ENCODE measurements at regions not wholly inside any gene's neighbourhood (a gene's known extent, or its start where the extent isn't known, plus 50 kb on each side); places are given as distances from the start of the nearest gene placed in this dataset.

DNA sequence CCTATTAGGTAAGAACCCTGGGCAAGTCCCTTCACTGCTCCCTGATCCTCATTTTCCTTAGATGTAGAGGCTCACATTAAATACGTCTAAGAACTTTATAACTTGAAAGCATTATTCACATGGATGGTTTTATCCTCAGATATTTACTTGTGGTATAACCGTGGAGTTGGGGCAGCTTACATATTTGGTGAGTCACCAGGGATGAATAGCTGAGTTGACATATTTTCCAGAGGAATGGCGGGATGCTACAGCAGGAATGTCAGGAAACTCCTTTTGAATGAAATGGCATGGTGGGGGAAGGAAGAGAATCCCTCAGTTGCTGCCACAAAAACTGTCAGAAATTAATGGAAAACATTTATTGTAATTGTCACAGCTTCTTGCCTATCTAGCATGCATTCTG is 165.3 kb upstream of the RPS6KA3 start:
- H3K36me3 ChIP-seq (ENCODE audit: low read depth, missing control alignments), result no peaks in the 10 kb centered on the region
- no peaks in the 10 kb centered on the region for H3K9me3 ChIP-seq
- H3K27me3 ChIP-seq, result no peaks in the 10 kb centered on the region
- no peaks in the 10 kb centered on the region for H3K4me1 ChIP-seq
- 81 to 88% methylated on average over 3 of the region's 3 CpGs for WGBS, 2 donors
- intact Hi-C loops (cut with DNase I; ENCODE audit: low total_unique reads), result no loop called here
- H3K4me3 ChIP-seq, result no peak overlapping the region
- no peak for TF ChIP-seq POLR2A (IDR thresholded peaks at IDR 0.05)
- TF ChIP-seq, protein P1, sequence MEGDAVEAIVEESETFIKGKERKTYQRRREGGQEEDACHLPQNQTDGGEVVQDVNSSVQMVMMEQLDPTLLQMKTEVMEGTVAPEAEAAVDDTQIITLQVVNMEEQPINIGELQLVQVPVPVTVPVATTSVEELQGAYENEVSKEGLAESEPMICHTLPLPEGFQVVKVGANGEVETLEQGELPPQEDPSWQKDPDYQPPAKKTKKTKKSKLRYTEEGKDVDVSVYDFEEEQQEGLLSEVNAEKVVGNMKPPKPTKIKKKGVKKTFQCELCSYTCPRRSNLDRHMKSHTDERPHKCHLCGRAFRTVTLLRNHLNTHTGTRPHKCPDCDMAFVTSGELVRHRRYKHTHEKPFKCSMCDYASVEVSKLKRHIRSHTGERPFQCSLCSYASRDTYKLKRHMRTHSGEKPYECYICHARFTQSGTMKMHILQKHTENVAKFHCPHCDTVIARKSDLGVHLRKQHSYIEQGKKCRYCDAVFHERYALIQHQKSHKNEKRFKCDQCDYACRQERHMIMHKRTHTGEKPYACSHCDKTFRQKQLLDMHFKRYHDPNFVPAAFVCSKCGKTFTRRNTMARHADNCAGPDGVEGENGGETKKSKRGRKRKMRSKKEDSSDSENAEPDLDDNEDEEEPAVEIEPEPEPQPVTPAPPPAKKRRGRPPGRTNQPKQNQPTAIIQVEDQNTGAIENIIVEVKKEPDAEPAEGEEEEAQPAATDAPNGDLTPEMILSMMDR (IDR thresholded peaks at IDR 0.05), result no peak
- DNase-seq, result no peak
- H3K27ac ChIP-seq, result no peak overlapping the region

DNA sequence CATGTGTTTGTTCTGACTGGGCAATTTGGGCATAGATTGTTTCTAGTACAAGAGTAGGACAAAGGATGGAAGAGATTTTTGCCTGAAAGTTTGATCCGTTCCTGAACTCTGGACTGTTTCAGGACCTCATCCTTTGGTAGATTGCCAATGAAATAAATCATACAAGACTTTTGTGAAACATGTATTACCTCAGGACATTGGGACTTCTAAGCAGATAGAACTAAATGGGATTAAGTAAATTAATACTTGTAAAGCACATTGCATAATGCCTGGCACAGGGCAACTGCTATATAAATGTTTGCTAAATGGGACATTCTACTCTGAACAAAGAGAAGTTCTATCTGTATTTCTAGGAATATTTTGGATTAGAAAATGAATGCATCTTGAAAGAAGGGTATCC is 164.8 kb upstream of the RPS6KA3 start:
- WGBS, 2 donors, result 85 to 88% methylated on average over 1 of the region's 1 CpG
- no peak for TF ChIP-seq POLR2A (IDR thresholded peaks at IDR 0.05)
- TF ChIP-seq, protein P1 (IDR thresholded peaks at IDR 0.05), result no peak
- Histone ChIP-seq H3K9me3 (no peaks in the 10 kb centered on the region), H3K4me1 (no peaks in the 10 kb centered on the region), H3K4me3 (no peak overlapping the region), H3K27ac (no peak overlapping the region), H3K36me3 (ENCODE audit: low read depth, missing control alignments) (no peaks in the 10 kb centered on the region), H3K27me3 (no peaks in the 10 kb centered on the region)
- DNase-seq, result no peak
- intact Hi-C loops (cut with DNase I; ENCODE audit: low total_unique reads), result no loop called here

DNA sequence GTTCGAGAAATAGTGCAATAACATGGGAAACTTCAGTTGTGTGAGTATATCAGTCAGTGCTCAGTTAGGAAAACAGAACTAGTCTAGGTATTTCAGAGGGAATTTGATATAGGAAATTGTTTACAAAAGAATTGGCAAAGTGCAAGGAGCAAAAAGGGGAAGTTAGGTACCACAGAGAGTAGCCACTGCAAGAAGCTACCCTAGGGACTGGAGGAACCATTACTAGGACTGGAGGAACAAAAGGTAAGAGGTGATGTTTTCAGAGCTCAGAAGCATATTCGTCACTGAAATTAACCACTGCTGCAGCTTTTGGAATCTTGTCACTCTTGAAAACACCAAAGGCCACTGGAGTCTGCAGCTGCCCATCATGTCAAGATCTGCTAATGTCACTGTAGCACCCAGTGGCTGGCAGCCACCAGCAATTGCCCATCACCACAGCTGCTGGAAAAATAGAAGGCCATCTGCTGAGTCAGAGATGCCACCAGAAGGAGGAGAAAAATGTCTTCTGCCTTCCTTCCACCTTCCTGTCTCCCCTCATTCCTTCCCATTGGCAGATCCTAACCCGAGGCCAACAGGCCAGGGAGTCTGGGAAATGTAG is 160.6 kb upstream of the RPS6KA3 start:
- Histone ChIP-seq H3K4me3 (no peak overlapping the region), H3K9me3 (no peaks in the 10 kb centered on the region), H3K27me3 (no peaks in the 10 kb centered on the region), H3K36me3 (ENCODE audit: low read depth, missing control alignments) (no peaks in the 10 kb centered on the region), H3K4me1 (no peaks in the 10 kb centered on the region), H3K27ac (no peak overlapping the region)
- WGBS, 2 donors, result 69 to 87% methylated on average over 3 of the region's 3 CpGs
- TF ChIP-seq, protein P1 (IDR thresholded peaks at IDR 0.05), result no peak
- TF ChIP-seq POLR2A (IDR thresholded peaks at IDR 0.05), result no peak
- DNase-seq, result no peak
- intact Hi-C loops (cut with DNase I; ENCODE audit: low total_unique reads), result no loop called here

DNA sequence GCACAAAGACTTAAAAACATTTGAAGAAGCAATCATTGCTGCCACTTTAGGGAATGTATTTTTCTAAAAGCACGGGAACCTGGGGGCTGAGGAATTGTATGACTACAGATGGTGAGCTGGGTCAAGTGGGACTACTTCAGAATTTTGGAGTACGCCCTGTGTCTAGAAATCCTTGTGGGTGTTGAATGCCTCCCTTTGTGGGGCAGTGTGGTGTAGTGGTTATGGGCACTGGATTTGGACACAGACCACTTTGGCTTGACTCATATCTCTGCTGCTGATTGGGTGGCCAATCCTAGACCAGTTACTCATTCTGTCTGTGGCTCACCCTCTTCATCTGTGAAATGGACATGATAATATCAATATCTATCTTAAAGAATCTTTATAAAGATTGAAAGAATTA is 155.0 kb upstream of the RPS6KA3 start:
- H3K4me1 ChIP-seq, result no peaks in the 10 kb centered on the region
- DNase-seq, result no peak

DNA sequence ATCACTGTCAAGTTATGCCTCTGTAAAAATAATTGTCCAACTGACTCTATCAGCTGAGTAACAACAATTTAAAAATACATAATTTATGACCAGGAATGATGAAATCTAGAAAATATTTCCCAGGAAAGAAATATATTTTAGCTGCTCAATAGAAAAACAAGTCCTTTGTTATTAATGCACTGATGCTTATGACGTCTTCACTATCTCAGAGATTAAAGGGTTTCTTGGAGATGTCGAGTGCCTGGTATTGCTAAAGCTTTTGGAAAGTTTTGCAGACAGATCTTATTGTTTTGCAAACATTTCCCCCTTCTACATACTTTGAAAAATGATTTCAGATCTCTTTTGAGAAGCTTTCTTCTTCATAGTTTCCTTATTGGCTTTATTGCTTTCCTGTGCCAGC is 154.6 kb upstream of the RPS6KA3 start:
- Histone ChIP-seq H3K4me1 (no peaks in the 10 kb centered on the region), H3K27ac (no peak overlapping the region), H3K27me3 (no peaks in the 10 kb centered on the region), H3K9me3 (no peaks in the 10 kb centered on the region), H3K4me3 (no peak overlapping the region), H3K36me3 (ENCODE audit: low read depth, missing control alignments) (no peaks in the 10 kb centered on the region)
- 29 to 48% methylated on average over 2 of the region's 2 CpGs for WGBS, 2 donors
- intact Hi-C loops (cut with DNase I; ENCODE audit: low total_unique reads), result no loop called here
- TF ChIP-seq POLR2A (IDR thresholded peaks at IDR 0.05), result no peak
- TF ChIP-seq, protein P1 (IDR thresholded peaks at IDR 0.05), result no peak
- no peak for DNase-seq

More for the DNA sequence above, 155.0 kb upstream of the RPS6KA3 start:
- Histone ChIP-seq H3K36me3 (ENCODE audit: low read depth, missing control alignments) (no peaks in the 10 kb centered on the region), H3K9me3 (no peaks in the 10 kb centered on the region), H3K4me3 (no peak overlapping the region), H3K27ac (no peak overlapping the region), H3K27me3 (no peaks in the 10 kb centered on the region)
- TF ChIP-seq POLR2A (IDR thresholded peaks at IDR 0.05), result no peak
- TF ChIP-seq, protein P1 (IDR thresholded peaks at IDR 0.05), result no peak
- WGBS, 2 donors, result 70 to 73% methylated on average over 2 of the region's 2 CpGs
- intact Hi-C loops (cut with DNase I; ENCODE audit: low total_unique reads), result no loop called here
